GM23248 (cell line): ENCODE measurements at regions not wholly inside any gene's neighbourhood (a gene's known extent, or its start where the extent isn't known, plus 50 kb on each side); places are given as distances from the start of the nearest gene placed in this dataset.
"Not testable (repeated sequence)": the region's sequence is repeated elsewhere in the genome, so short reads cannot be mapped to it uniquely, and the experiment has no call there.

Experiments
- EZH2 ChIP-seq: fragments of 200-600 bp; sonication (generic); IDR thresholded peaks from 2 replicates; pipeline ENCODE4 v1.6.1; 2018; ENCODE audit warnings: antibody characterized with exemption, mild to moderate bottlenecking; ENCODE audit not compliant: insufficient read depth, poor library complexity, severe bottlenecking
- EZH2phosphoT487 ChIP-seq: fragments of 200-600 bp; sonication (generic); IDR thresholded peaks from 2 replicates; pipeline ENCODE4 v1.6.1; 2018; ENCODE audit warnings: antibody characterized with exemption, moderate library complexity, mild to moderate bottlenecking, low read depth; ENCODE audit not compliant: insufficient read depth

DNA sequence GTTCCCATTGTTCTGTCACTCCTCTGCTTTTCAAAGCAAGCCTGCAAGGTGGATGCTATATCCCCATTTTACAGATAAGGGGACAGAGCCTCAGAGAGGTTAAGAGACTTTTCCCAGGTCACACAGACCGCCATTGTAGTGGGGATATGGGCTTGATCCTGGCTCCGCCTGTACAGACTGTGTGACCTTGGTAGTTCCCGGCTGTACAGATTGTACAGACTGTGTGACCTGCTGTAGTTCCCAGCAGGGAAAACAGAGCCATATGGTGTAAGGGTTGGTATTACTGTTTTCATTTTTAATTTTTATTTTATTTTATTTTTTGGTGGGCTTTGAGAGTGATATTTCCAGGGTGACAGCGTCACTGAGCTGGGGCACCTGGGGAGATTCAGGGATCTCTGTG lies 63.2 kb upstream of the FAM153A start:
- not testable (repeated sequence) for TF ChIP-seq EZH2, EZH2phosphoT487
